GM19452 (cell line): ENCODE measurements at regions not wholly inside any gene's neighbourhood (a gene's known extent, or its start where the extent isn't known, plus 50 kb on each side); places are given as distances from the start of the nearest gene placed in this dataset.

Experiments used
- ATAC-seq: cut with Tn5 transposase; IDR thresholded peaks from one replicate; pipeline ENCODE4 v1.9.1; 2021; ENCODE audit not compliant: unreplicated experiment

DNA sequence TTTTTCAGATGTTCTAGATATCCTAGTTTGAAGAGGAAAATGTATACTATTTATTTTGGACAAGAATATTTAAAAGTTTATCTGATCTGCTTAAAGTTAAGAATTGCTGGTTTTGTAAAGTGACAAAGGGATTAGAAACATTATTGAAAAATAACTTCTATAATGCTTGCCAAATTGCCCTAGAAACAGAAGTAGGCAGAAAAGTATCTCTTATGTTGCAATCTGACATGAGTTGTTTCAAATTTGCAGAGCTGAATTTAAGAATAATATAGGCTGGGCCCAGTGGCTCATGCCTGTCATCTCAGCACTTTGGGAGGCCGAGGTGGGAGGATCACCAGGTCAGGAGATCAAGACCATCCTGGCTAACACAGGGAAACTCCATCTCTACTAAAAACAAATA, 777.1 kb downstream of the LIG4 start:
- no peak for ATAC-seq

DNA sequence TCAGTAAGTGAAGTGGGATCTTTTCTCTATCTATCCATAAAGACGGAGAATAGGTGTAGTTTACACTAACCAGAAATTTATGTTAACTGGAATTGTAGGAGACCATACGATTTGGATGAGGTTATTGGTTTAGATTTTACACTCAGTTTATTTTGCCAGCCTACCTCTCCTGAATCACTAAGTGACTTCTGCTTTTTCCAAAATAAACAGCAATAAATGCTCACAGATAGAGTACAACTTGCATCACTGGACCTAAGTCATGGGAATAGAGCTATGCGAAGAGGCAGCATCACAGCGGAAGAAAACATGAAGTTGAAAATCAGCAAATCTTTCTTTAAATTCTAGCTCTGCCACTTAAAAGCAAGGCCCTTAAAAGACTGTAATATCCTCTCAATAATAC, 781.0 kb downstream of the LIG4 start:
- no peak for ATAC-seq

DNA sequence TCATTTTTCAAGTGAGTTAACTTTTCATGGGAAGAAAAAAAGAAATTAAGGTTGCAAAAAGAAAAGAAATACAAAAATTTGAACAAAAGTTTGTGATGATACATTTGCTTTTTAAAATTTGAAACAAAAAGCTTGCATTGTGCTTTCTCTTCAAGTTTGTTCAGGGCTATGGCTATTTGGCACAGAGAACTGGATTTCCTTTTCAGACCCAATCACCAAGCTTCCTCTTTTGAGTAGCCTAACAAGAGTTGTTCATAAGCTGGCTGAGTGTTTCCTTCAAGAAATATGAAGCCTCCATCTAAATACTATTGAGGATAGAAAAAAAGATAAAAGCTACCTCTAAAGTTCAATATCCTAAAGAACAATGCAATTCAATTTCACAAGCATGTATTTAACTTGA, 787.8 kb downstream of the LIG4 start:
- no peak for ATAC-seq

DNA sequence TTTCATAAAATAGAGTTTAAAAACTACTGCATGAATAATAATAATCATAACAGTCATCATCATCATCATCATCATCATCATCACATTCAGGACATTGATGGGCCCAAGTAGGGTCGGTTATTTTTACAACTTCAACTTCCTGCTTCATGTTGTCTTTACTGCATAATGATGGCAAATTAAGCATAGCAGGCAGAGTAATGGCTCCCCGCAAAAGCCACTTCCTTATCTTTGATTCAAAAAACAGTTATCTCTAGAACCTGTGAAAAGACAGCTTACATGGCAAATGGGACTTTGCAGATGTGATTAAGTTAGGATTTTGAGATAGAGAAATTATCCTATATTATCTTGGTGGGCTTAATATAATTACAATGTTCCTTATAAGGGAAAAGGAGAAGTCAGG, 792.9 kb downstream of the LIG4 start:
- no peak for ATAC-seq

DNA sequence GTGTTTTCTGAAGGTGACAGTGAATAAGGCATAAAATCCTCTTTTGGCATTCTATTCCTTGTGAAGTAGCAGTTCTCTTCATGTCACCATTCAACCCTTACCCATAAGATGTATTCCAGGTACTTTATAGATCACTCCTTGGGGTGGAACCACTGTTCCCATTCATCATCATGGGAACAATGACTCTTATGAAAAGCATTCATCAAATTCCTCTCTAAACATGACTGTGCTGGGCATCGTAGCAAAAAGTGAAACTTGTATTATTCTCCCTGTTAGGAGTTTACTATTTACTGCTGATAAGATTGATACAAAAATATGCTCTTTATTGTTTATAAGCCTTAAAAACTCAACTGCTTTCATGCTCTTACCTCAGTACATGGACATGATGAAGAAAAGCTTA, 793.4 kb downstream of the LIG4 start:
- ATAC-seq = no peak

DNA sequence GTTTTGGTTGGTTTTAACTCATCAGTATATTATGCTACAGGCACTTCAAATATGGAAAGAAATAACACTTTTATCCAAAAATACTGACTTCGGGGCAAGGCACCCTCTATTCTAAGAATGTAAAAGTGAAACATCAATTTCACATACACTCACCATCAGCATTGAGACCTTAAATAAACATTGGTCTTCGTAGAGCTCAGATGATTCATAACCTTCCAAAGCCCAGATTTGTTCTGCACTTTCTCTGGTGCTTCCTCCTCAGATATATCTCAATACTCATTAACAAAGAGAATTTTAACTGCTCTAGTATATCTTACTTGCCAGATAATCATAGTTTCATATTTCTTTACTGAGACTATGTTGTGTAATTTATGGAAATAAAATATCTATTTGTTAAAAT, 794.3 kb downstream of the LIG4 start:
- no peak for ATAC-seq

DNA sequence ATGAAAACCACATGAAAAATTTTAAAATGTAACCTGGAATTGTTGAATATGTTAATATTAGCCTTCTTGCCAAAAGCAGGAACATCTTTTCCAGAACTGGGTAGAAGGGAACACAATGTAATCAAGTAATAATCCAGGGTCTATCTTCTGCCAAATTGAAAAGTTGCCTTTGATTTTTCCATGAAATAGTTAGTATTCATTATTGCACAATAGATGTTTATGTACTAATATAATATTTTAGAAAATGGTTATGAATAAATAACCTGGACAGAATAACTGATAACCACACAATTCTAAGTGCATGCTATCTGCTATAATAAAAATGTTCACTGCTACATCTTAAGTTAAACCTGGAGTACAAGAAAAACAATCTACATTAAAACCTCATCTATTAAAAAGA, 802.3 kb downstream of the LIG4 start:
- ATAC-seq = no peak

DNA sequence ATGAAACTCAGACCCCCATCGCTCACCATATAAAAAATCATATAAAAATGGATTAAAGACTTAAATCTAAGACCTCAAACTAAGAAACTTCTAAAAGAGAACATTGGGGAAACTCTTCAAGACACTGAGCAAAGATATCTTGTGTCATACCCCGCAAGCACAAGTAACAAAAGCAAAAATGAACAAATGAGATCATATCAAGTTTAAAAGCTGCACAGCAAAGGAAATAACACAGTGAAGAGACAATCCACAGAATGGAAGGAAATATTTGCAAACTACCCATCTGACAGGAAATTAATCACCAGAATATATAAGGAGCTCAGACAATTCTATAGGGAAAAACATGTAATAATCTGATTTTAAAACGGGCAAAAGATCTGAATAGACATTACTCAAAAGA, 808.3 kb downstream of the LIG4 start:
- ATAC-seq = no peak

DNA sequence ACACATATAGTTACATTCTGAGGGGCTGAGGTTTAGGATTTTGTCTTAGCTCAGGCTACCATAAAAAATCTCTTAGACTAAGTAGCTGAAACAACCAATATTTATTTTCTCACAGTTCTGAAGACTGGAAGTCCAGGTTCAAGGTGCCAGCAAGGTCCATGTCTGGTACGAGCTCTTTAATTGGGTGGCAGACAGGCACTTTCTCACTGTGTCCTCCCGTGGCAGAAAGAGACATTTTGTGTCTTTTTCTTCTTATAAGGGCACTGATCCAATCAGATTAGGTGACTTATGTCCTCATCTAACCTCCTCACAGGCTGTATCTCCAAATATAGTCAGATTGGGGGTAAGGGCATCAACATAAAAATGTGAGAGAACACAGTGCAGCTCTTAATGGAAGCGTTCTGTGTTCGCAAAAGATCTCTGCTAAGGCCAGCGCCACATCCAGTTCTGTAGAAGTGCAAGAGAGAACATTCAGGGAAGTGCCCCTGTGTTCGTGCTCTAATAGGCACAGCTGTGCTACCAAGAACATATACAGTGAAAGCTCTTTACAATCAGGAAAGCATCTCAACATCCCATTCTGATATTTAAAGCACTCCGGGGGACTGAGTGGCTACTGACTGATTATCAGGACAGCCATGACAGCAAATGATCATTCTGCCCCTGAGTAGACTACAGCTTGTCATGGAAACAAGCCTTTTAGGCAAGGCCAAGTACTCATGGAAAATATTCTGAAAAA, 819.2 kb downstream of the LIG4 start:
- ATAC-seq = no peak

DNA sequence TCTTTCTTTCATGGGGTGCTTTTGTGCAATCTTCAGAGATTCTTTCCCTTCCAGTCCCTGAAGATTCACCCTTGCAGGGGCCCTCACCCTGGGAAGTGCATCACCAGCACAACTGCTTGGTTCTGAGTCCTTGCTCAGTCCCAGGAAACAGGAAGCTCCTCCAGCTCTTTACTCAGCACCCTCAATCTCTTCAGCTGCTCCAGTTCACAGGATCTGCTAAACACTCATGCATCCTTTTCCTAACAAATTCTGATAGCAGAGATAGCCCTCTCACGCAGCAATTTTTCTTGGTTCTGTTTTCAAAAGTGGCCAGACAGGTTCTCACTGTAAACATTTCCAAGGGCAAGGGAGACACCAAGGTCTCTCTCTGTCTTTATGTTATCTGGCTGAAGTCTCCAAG, 823.1 kb downstream of the LIG4 start:
- no peak for ATAC-seq

DNA sequence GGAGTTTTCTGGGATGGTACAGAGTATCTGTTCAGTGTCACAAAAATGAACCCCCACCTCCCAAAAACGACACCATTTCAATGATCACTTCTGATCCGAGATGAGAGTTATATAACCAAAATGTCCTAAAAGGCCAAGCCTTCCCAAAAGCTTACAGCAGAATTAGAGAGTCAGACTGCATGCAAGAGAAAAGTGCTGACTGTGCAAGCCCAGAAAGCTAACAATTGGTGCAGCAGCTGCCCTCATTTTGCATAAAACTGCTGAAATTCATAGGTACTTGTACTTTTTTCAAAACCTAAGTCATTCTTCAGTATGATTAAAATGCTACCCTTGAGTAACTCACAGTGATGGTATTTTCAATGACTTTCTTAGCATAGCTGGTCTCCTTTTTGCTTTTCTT, 819.6 kb upstream of the ARGLU1 start:
- no peak for ATAC-seq

DNA sequence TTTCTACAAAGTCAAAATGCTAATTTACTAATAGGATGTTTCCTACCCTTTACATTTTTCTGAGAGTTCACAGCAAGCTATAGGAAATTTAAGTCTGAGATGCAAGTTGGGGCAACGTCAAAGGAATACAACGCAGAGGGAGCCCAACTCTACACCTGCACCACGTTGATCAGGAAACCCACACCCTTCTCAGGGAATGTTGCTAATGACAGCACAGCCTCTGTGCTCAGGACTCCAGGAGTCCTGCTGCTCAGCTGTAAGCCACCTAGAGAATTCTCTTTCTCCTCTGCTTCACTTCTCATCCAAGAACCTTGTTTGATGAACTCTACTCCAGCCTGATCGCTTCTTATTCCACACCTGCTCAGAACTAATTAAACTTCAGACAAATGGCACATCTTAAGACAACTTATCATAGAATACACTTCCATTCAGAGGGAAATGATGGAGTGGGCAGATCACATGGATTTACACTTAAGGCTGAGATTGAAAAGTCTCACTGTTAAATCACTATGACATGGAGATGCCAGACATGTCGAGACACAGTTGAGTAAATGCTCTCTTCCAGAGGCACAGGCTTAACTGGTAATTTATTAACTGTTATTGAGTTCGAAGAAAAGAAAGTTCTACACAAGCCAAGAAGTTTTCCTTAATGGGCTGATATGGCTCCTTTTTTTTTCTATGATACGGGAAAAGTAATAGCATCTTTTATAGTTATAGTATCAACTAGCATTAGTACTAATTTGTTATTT, 811.6 kb upstream of the ARGLU1 start:
- ATAC-seq = no peak

DNA sequence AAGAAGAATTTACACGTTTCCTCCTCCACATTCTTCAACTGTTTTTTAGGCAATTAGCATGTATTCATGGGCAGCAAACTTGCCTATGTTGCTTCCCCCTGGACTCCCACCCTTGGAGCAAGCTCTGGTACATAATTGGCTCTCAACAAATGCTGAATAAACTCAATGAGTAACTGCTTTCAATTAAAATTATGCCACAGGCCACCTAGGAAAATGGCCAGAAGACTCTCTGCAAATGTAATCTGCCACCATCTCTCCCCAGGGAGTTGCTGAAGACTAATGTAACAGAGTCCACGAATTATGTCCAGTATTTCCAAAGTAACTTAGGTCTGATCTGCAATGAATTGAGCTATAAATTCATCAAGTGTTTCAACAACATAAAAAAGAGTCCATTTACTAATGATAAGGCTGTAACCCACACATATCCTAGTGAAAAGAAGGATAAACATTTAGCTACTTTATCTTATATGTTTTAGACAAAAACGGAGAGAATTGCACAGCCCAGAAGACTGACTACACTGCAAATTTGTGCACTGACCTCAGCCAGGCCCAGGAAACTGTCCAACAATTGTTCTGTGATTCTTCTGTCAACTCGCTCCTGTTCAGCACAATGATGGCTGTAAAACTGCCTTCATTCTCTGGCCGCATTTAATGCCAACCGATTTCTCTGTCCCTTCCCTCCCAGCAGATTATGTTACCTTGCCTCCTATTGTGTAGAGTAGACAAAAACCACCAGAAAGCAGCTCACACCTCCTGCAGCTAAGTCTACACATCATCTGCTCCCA, 808.6 kb upstream of the ARGLU1 start:
- ATAC-seq = no peak

DNA sequence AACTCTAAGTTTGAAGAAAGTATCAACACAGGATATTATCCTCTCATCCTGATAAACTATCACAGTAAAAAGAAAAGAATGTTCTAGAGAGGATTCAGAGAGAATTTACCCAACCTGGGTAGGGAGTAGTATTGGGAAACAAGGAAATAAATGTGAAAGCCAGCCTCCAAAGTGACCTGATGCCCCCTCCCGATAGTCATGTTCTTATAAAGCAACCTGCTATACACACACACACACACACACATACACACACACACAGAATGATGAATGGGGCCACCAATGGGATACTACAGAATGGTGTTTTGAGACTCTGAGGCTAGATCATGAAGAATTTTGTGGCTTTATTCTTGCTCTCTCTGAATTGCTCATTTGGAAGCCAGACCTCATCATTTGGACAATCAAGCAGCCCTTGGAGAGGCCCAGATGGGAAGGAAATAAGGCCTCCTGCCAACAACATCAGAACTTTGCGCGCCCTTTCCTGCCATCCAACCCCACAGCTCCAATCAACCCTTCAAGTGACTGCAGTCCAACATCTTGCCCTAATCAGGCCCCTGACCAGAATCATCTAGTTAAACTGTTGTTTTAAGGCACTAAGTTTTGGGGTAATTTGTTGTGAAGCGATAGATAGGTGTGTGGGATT, 807.9 kb upstream of the ARGLU1 start:
- ATAC-seq = no peak

DNA sequence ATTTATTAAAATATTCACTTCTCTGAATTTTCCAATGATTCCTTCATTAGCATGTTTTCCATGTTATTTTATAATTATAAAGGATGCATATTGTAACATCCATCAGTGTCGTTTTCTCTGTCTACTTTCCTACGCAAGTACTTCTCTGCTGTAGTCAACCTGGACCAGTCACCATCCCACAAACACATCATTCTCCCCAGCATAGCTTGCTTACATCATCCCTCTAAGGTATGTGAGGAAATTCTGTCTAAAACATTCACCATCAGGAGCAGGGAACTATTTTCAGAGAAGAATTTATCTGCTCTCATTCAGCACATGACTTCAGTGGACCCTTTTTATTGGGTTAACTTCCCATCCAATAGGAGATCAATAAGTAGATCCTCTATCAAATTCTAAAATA, 806.1 kb upstream of the ARGLU1 start:
- no peak for ATAC-seq

DNA sequence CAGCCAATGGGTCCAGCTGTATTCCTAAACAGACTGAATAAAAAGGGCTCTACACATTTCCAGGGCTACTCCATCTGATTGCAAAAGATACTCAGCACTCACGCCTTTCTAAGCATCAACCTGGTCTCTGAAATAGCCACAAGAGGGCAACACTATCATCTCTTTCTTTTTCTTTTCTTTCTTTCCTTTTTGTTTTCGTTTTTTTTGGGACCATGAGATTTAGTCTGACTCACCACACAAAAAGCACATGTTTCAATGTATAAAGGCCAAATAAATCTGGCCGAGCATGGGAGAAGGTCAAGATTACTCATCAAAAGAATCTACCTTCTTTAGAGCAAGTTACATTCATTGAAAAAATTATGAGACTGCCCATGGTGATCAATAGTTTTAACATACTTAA, 805.6 kb upstream of the ARGLU1 start:
- ATAC-seq = no peak

DNA sequence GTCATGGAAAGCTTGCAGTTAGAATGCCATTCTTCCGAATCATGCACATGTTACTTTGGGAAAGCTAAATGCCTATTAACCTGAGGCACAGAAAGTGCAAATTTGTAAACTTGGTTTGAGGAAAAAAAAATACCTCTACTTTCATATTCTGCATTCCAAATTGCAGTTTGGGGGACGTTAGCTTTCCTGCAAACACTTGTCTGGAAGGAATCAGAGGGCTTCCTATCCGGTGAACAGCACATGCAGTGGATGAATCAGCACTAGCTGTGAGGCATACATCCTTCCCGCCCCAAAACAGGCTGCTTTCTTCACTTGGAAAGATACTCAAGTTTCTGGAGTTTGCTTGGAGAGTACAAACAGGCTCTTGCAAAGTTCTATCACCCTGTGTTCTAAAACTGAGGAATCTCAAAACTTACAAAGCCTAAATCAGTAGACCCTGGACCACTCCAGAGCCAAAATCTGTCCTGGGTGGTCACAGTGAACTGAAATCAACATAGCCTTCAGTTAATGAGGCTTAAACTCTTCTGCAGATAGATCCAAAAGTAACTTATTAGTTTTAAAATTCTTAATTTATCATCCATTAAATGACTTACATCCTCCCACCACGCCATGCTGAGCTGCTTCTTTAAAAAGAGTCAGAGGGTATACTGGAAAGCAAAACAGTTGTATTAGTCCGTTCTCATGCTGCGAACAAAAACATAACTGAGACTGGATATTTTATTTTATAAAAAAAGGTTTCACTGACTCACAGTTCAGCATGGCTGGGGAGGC, 802.3 kb upstream of the ARGLU1 start:
- no peak for ATAC-seq

DNA sequence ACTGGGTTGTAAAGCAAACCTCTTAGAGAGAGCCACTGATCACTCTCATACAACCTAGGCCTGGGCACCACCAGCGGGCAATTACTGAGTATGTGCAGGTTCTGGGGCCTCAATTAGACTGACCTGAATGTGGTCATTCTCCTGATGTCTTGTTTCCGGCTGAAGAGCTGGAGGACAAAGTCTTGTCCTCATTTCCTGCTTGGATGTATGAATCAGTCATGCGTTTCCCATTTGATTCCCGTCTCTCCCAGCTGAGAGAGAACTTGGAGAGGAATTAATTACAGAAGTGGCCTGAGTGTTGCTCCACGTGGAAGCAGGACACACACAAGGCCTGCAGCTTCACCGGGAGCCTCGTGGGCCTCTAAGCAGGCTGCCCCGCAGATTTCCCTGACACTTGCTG, 799.3 kb upstream of the ARGLU1 start:
- ATAC-seq = no peak

DNA sequence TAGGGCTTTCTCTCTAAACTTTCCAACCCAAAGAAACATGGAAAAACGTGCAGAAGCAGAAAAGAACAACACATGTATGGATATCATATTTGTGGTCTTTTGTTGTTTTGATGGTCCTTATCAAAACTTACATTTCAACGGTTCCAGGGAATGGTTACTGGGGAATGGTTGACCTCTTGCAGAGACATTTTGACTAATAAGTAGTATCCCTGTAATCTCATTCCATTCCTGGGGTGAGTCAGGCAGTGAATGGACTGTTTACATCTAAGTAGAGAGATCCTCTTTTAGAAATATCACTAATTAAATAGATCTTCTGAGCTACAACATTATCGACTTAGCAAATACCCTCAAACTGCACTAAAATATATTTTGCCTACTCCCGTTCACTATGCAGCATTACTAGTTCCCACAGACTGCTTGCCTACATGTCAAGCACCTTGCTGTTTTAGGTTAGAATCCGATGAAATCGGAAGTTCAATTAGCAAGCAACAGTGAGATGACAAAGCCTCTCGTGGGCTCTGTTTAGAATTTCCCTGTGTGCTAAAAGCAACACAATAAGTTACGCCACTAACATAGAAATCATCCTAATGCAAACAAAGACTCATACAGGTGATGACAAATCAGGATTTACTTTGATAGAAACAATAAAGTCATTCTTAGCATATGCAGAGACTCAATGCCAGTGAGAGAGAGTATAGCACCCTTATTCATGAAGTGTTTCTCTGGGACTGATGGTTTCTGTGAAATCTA, 797.7 kb upstream of the ARGLU1 start:
- no peak for ATAC-seq

DNA sequence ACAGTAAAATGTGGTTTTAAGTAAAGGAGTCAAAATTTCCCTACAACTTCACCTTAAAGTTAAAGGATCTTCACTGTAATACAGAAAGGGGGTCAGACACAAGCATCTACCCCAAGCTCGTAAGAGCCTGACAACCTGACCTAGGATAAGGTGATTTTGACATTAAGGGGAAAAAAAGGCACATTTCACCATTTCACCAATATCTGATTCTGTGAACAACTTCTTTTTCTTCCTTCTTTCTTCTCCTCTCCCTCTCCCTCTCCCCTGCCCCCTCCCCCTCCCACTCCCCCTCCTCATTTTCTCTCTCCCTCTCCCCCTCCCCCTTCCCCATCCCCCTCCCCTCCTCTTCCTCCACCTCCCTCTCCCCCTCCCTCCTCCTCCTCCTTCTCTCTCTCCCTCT, 796.7 kb upstream of the ARGLU1 start:
- no peak for ATAC-seq
